WTC11 (cell line): ENCODE measurements at regions not wholly inside any gene's neighbourhood (a gene's known extent, or its start where the extent isn't known, plus 50 kb on each side); places are given as distances from the start of the nearest gene placed in this dataset.

Source experiments
- NR2C2 ChIP-seq: sonication (generic); formaldehyde crosslinking; IDR thresholded peaks from 2 replicates; pipeline ENCODE4 v1.8.0; 2022; ENCODE audit warnings: mild to moderate bottlenecking, missing genetic modification reagents
- SP1 ChIP-seq: sonication (generic); formaldehyde crosslinking; conservative IDR thresholded peaks from 2 replicates; pipeline ENCODE4 v1.8.1; 2022; ENCODE audit warnings: missing genetic modification reagents
- ZNF121 ChIP-seq: sonication (generic); formaldehyde crosslinking; IDR thresholded peaks from 2 replicates; pipeline ENCODE4 v1.8.0; 2023; ENCODE audit warnings: missing genetic modification reagents
- TF ChIP-seq, protein P1 (sequence below): fragments of 200-600 bp; IDR thresholded peaks from 2 replicates; pipeline ENCODE4 v1.8.0; 2022; ENCODE audit warnings: antibody characterized with exemption
- TF ChIP-seq, protein P2 (sequence below): sonication (generic); formaldehyde crosslinking; IDR thresholded peaks from 2 replicates; pipeline ENCODE4 v1.8.1; 2022; ENCODE audit warnings: low read depth, mild to moderate bottlenecking, moderate library complexity, missing genetic modification reagents, borderline replicate concordance
- TF ChIP-seq, protein P3 (sequence below): sonication (generic); formaldehyde crosslinking; IDR thresholded peaks from 2 replicates; pipeline ENCODE4 v1.8.1; 2023; ENCODE audit warnings: mild to moderate bottlenecking, missing genetic modification reagents, borderline replicate concordance
- TF ChIP-seq, protein P4 (sequence below): fragments of 250-450 bp; sonication (Bioruptor Pico); IDR thresholded peaks from 2 replicates; pipeline ENCODE4 v2.1.2; 2022; ENCODE audit warnings: mild to moderate bottlenecking, moderate library complexity
- TF ChIP-seq, protein P5 (sequence below): sonication (generic); formaldehyde crosslinking; IDR thresholded peaks from 2 replicates; pipeline ENCODE4 v1.8.1; 2023; ENCODE audit warnings: mild to moderate bottlenecking, missing genetic modification reagents
- TF ChIP-seq, protein P6 (sequence below): sonication (generic); formaldehyde crosslinking; IDR thresholded peaks from 2 replicates; pipeline ENCODE4 v1.8.1; 2022; ENCODE audit warnings: low read depth, missing genetic modification reagents, borderline replicate concordance

DNA sequence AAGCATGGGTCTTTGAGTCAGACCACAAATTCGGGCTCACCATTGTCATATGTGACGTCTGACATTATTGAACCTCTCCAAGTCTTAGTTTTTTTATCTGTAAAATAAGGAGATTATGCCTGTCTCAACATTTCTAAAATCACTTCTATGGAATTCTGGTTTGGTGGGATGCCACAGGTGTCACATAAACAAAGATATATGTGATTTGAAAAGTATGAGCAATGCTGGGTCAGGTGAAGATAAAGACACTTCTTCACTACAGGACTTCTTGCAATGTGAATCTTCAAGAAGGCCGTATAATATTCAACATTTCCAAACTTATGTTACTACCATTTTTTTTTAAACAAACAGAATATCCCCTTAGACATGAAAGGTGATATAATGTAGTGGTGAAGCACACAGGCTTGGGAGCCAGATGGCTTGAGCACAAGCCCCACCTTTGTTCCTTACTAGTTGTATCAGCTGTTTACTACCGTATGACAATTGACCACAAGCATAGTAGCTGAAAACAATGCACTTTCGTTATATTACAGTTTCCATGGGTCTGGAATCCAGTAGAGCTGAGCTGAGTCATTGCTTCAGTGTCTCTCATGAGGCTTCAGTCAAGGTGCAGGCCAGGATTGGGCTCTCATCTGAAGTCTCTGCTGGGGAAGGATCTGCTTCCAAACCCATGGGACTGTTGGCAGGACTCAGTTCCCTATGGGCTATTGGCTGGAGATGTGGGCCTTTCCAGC, 87.7 kb downstream of the UTP18 start:
- TF ChIP-seq NR2C2 (CRISPR knock-in tag): no peak
- TF ChIP-seq, protein P1, sequence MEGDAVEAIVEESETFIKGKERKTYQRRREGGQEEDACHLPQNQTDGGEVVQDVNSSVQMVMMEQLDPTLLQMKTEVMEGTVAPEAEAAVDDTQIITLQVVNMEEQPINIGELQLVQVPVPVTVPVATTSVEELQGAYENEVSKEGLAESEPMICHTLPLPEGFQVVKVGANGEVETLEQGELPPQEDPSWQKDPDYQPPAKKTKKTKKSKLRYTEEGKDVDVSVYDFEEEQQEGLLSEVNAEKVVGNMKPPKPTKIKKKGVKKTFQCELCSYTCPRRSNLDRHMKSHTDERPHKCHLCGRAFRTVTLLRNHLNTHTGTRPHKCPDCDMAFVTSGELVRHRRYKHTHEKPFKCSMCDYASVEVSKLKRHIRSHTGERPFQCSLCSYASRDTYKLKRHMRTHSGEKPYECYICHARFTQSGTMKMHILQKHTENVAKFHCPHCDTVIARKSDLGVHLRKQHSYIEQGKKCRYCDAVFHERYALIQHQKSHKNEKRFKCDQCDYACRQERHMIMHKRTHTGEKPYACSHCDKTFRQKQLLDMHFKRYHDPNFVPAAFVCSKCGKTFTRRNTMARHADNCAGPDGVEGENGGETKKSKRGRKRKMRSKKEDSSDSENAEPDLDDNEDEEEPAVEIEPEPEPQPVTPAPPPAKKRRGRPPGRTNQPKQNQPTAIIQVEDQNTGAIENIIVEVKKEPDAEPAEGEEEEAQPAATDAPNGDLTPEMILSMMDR: no peak
- no peak for TF ChIP-seq ZNF121
- TF ChIP-seq, protein P2, sequence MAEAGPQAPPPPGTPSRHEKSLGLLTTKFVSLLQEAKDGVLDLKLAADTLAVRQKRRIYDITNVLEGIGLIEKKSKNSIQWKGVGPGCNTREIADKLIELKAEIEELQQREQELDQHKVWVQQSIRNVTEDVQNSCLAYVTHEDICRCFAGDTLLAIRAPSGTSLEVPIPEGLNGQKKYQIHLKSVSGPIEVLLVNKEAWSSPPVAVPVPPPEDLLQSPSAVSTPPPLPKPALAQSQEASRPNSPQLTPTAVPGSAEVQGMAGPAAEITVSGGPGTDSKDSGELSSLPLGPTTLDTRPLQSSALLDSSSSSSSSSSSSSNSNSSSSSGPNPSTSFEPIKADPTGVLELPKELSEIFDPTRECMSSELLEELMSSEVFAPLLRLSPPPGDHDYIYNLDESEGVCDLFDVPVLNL (CRISPR knock-in tag): no peak
- TF ChIP-seq, protein P3, sequence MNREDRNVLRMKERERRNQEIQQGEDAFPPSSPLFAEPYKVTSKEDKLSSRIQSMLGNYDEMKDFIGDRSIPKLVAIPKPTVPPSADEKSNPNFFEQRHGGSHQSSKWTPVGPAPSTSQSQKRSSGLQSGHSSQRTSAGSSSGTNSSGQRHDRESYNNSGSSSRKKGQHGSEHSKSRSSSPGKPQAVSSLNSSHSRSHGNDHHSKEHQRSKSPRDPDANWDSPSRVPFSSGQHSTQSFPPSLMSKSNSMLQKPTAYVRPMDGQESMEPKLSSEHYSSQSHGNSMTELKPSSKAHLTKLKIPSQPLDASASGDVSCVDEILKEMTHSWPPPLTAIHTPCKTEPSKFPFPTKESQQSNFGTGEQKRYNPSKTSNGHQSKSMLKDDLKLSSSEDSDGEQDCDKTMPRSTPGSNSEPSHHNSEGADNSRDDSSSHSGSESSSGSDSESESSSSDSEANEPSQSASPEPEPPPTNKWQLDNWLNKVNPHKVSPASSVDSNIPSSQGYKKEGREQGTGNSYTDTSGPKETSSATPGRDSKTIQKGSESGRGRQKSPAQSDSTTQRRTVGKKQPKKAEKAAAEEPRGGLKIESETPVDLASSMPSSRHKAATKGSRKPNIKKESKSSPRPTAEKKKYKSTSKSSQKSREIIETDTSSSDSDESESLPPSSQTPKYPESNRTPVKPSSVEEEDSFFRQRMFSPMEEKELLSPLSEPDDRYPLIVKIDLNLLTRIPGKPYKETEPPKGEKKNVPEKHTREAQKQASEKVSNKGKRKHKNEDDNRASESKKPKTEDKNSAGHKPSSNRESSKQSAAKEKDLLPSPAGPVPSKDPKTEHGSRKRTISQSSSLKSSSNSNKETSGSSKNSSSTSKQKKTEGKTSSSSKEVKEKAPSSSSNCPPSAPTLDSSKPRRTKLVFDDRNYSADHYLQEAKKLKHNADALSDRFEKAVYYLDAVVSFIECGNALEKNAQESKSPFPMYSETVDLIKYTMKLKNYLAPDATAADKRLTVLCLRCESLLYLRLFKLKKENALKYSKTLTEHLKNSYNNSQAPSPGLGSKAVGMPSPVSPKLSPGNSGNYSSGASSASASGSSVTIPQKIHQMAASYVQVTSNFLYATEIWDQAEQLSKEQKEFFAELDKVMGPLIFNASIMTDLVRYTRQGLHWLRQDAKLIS: no peak
- TF ChIP-seq, protein P4, sequence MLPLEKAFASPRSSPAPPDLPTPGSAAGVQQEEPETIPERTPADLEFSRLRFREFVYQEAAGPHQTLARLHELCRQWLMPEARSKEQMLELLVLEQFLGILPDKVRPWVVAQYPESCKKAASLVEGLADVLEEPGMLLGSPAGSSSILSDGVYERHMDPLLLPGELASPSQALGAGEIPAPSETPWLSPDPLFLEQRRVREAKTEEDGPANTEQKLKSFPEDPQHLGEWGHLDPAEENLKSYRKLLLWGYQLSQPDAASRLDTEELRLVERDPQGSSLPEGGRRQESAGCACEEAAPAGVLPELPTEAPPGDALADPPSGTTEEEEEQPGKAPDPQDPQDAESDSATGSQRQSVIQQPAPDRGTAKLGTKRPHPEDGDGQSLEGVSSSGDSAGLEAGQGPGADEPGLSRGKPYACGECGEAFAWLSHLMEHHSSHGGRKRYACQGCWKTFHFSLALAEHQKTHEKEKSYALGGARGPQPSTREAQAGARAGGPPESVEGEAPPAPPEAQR (CRISPR knock-in tag): no peak
- TF ChIP-seq, protein P5, sequence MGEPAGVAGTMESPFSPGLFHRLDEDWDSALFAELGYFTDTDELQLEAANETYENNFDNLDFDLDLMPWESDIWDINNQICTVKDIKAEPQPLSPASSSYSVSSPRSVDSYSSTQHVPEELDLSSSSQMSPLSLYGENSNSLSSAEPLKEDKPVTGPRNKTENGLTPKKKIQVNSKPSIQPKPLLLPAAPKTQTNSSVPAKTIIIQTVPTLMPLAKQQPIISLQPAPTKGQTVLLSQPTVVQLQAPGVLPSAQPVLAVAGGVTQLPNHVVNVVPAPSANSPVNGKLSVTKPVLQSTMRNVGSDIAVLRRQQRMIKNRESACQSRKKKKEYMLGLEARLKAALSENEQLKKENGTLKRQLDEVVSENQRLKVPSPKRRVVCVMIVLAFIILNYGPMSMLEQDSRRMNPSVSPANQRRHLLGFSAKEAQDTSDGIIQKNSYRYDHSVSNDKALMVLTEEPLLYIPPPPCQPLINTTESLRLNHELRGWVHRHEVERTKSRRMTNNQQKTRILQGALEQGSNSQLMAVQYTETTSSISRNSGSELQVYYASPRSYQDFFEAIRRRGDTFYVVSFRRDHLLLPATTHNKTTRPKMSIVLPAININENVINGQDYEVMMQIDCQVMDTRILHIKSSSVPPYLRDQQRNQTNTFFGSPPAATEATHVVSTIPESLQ (CRISPR knock-in tag): no peak
- TF ChIP-seq, protein P6, sequence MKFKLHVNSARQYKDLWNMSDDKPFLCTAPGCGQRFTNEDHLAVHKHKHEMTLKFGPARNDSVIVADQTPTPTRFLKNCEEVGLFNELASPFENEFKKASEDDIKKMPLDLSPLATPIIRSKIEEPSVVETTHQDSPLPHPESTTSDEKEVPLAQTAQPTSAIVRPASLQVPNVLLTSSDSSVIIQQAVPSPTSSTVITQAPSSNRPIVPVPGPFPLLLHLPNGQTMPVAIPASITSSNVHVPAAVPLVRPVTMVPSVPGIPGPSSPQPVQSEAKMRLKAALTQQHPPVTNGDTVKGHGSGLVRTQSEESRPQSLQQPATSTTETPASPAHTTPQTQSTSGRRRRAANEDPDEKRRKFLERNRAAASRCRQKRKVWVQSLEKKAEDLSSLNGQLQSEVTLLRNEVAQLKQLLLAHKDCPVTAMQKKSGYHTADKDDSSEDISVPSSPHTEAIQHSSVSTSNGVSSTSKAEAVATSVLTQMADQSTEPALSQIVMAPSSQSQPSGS: no peak
- TF ChIP-seq SP1 (CRISPR knock-in tag): no peak
